HL-60 (cell line): ENCODE measurements at regions not wholly inside any gene's neighbourhood (a gene's known extent, or its start where the extent isn't known, plus 50 kb on each side); places are given as distances from the start of the nearest gene placed in this dataset.

Experiments
- GABPA ChIP-seq: IDR thresholded peaks from 2 replicates; pipeline ENCODE4 v1.6.1; 2012; ENCODE audit warnings: low read depth
- POLR2AphosphoS5 ChIP-seq: IDR thresholded peaks from 2 replicates; pipeline ENCODE4 v1.6.1; 2012; ENCODE audit warnings: low read depth
- SPI1 ChIP-seq: IDR thresholded peaks from 2 replicates; pipeline ENCODE4 v1.6.1; 2012; ENCODE audit warnings: low read depth, mild to moderate bottlenecking, borderline replicate concordance
- TF ChIP-seq, protein P1 (sequence below): IDR thresholded peaks from one replicate; pipeline ENCODE4 v1.5.1; 2011; ENCODE audit warnings: low read length, control low read depth, inconsistent platforms; ENCODE audit not compliant: insufficient read depth
- TF ChIP-seq, protein P2 (sequence below): IDR thresholded peaks from 2 replicates; pipeline ENCODE4 v1.6.1; 2012; ENCODE audit warnings: low read depth; ENCODE audit not compliant: insufficient replicate concordance

DNA sequence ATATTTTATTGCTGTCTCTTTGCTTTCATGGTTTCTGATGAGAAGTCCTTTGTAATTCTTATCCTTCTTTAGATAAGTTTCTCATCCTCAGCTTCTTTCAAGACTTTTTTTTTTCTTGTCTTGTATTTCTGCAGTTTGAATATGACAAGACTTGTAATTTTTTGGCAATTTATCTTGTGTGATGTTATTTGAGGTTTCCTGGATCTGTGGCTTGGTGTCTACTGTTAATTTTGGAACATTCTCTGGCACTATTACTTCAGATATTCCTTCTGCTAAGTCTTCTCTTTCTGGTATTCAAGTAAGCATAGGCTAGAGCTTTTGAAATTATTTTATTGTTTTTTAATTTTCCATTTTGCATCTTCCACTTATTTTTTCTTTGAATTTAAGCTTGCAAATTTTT is 1083.2 kb downstream of the CNTNAP5 start:
- TF ChIP-seq GABPA = no peak
- TF ChIP-seq, protein P1, sequence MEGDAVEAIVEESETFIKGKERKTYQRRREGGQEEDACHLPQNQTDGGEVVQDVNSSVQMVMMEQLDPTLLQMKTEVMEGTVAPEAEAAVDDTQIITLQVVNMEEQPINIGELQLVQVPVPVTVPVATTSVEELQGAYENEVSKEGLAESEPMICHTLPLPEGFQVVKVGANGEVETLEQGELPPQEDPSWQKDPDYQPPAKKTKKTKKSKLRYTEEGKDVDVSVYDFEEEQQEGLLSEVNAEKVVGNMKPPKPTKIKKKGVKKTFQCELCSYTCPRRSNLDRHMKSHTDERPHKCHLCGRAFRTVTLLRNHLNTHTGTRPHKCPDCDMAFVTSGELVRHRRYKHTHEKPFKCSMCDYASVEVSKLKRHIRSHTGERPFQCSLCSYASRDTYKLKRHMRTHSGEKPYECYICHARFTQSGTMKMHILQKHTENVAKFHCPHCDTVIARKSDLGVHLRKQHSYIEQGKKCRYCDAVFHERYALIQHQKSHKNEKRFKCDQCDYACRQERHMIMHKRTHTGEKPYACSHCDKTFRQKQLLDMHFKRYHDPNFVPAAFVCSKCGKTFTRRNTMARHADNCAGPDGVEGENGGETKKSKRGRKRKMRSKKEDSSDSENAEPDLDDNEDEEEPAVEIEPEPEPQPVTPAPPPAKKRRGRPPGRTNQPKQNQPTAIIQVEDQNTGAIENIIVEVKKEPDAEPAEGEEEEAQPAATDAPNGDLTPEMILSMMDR = no peak
- TF ChIP-seq POLR2AphosphoS5 = no peak
- TF ChIP-seq, protein P2, sequence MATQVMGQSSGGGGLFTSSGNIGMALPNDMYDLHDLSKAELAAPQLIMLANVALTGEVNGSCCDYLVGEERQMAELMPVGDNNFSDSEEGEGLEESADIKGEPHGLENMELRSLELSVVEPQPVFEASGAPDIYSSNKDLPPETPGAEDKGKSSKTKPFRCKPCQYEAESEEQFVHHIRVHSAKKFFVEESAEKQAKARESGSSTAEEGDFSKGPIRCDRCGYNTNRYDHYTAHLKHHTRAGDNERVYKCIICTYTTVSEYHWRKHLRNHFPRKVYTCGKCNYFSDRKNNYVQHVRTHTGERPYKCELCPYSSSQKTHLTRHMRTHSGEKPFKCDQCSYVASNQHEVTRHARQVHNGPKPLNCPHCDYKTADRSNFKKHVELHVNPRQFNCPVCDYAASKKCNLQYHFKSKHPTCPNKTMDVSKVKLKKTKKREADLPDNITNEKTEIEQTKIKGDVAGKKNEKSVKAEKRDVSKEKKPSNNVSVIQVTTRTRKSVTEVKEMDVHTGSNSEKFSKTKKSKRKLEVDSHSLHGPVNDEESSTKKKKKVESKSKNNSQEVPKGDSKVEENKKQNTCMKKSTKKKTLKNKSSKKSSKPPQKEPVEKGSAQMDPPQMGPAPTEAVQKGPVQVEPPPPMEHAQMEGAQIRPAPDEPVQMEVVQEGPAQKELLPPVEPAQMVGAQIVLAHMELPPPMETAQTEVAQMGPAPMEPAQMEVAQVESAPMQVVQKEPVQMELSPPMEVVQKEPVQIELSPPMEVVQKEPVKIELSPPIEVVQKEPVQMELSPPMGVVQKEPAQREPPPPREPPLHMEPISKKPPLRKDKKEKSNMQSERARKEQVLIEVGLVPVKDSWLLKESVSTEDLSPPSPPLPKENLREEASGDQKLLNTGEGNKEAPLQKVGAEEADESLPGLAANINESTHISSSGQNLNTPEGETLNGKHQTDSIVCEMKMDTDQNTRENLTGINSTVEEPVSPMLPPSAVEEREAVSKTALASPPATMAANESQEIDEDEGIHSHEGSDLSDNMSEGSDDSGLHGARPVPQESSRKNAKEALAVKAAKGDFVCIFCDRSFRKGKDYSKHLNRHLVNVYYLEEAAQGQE = no peak
- TF ChIP-seq SPI1 = no peak
